ENCODE measurements at regions not wholly inside any gene's neighbourhood (a gene's known extent, or its start where the extent isn't known, plus 50 kb on each side); places are given as distances from the start of the nearest gene placed in this dataset.
"Not testable (repeated sequence)": the region's sequence is repeated elsewhere in the genome, so short reads cannot be mapped to it uniquely, and the experiment has no call there.

DNA sequence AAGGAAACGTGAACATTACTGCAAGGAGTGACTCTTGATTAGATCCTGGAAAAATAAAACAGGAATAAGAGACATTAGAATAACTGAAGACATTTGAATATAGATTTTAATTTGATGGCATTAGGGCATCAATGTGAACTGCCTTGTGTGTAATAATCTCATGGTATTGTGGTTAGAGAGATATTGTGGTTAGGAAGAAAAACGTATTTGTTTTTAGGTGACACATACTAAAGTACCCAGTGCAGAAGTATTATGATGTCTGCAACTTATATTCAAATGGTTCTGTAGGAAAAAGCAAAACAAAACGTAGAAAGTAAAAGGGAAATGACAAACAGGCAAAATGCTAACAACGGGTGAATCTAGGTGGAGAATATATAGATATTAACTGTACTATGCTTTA, 65.9 kb upstream of the OGFRL1 start:
- H3K27me3 Mint-ChIP-seq (ENCODE audit: low read depth): peaks cover 5% of the 10 kb centered on the region

GRCh38 chr6:71224011-71224410, 64.6 kb upstream of the OGFRL1 start:
- Mint-ChIP-seq H3K9me3 (no peaks in the 10 kb centered on the region), H3K36me3 (ENCODE audit: low read depth) (no peaks in the 10 kb centered on the region), H3K4me3 (no peak overlapping the region), H3K4me1 (no peaks in the 10 kb centered on the region), H3K27me3 (ENCODE audit: low read depth) (peaks cover 5% of the 10 kb centered on the region), H3K27ac (no peak overlapping the region)
- TF ChIP-seq, protein P1, sequence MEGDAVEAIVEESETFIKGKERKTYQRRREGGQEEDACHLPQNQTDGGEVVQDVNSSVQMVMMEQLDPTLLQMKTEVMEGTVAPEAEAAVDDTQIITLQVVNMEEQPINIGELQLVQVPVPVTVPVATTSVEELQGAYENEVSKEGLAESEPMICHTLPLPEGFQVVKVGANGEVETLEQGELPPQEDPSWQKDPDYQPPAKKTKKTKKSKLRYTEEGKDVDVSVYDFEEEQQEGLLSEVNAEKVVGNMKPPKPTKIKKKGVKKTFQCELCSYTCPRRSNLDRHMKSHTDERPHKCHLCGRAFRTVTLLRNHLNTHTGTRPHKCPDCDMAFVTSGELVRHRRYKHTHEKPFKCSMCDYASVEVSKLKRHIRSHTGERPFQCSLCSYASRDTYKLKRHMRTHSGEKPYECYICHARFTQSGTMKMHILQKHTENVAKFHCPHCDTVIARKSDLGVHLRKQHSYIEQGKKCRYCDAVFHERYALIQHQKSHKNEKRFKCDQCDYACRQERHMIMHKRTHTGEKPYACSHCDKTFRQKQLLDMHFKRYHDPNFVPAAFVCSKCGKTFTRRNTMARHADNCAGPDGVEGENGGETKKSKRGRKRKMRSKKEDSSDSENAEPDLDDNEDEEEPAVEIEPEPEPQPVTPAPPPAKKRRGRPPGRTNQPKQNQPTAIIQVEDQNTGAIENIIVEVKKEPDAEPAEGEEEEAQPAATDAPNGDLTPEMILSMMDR (IDR thresholded peaks at IDR 0.05; ENCODE audit: unreplicated experiment in 3 of 3): no peak

More for the DNA sequence above, 65.9 kb upstream of the OGFRL1 start:
- Mint-ChIP-seq H3K36me3 (ENCODE audit: low read depth) (no peaks in the 10 kb centered on the region), H3K9me3 (no peaks in the 10 kb centered on the region), H3K27ac (no peak overlapping the region), H3K4me3 (no peak overlapping the region), H3K4me1 (no peaks in the 10 kb centered on the region)
- TF ChIP-seq, protein P1 (IDR thresholded peaks at IDR 0.05; ENCODE audit: unreplicated experiment in 3 of 3): no peak

DNA sequence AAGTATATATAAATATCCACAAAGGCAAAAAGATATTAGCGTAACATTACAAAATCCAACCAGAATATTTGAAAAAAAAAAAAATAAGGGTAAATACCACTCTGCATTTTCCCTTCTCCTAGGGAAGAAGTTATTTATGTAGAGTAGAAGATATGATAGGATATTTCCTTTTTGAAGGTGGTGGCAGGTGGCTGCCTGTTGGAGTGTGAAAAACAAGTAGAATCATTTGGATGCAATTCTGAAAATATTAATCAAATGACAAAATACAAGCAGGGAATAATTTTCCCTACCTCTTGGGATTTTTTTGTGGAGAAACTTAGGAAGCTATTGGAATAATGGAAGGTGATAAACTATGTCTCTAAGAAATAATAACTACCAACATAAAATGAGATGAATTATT, 62.5 kb upstream of the OGFRL1 start:
- Mint-ChIP-seq H3K4me3 (no peak overlapping the region), H3K27me3 (ENCODE audit: low read depth) (peaks cover 5% of the 10 kb centered on the region), H3K36me3 (ENCODE audit: low read depth) (no peaks in the 10 kb centered on the region), H3K4me1 (no peaks in the 10 kb centered on the region), H3K27ac (no peak overlapping the region), H3K9me3 (no peaks in the 10 kb centered on the region)
- TF ChIP-seq, protein P1 (IDR thresholded peaks at IDR 0.05; ENCODE audit: unreplicated experiment in 3 of 3): no peak

DNA sequence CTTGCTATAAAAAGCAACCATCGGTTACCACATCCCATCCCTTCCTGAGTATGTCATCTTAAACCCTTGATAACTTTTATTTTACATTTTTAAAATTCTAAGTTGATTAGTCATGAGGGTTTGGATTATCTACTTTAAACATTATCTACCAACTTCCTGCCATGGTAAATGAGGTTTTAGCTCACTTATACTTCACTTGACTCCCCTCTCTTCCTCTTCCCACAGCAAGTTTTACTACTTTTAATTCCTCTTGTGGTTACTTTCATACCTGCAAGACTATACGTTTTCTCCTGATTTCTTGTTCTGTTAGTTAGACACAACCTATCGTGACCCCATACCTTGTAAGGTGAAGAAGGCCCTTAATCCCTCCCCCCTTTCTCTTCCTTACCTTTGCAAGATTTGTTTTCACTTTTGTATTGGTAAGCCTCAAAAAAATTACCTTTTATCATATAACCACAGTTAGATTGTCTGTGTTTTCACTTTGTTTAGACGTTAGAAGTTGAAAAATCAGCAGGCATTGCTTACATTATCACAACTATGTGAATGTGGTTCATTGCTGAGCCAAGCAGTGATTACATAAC, 60.1 kb upstream of the OGFRL1 start:
- Mint-ChIP-seq H3K9me3 (no peaks in the 10 kb centered on the region), H3K27ac (no peak overlapping the region), H3K36me3 (ENCODE audit: low read depth) (peaks cover 7% of the 10 kb centered on the region), H3K4me3 (no peak overlapping the region), H3K27me3 (ENCODE audit: low read depth) (peaks cover 3% of the 10 kb centered on the region), H3K4me1 (no peaks in the 10 kb centered on the region)
- TF ChIP-seq, protein P1 (IDR thresholded peaks at IDR 0.05; ENCODE audit: unreplicated experiment in 3 of 3): no peak

GRCh38 chr6:71229477-71229876, 59.1 kb upstream of the OGFRL1 start:
- H3K36me3 Mint-ChIP-seq (ENCODE audit: low read depth): peaks cover 7% of the 10 kb centered on the region
- no peaks in the 10 kb centered on the region for H3K4me1 Mint-ChIP-seq
- H3K9me3 Mint-ChIP-seq: no peaks in the 10 kb centered on the region
- H3K4me3 Mint-ChIP-seq: no peak overlapping the region
- TF ChIP-seq, protein P1 (IDR thresholded peaks at IDR 0.05; ENCODE audit: unreplicated experiment in 3 of 3): no peak
- no peaks in the 10 kb centered on the region for H3K27me3 Mint-ChIP-seq (ENCODE audit: low read depth)
- H3K27ac Mint-ChIP-seq: no peak overlapping the region

DNA sequence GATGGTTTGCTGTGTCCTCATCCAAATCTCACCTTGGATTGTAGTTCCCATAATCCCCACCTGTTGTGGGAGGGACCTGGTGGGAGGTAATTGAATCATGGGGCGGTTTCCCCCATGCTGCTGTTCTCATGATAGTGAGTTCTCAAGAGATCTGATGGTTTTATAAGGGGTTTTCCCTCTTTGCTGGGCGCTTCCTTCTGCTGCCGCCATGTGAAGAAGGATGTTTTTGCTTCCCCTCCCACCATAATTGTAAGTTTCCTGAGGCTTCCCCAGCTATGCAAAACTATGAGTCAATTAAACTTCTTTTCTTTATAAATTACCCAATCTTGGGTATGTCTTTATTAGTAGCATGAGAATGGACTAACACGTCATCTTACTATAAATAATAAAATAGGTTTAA, 55.7 kb upstream of the OGFRL1 start:
- H3K9me3 Mint-ChIP-seq; H3K4me1 Mint-ChIP-seq; H3K27ac Mint-ChIP-seq; H3K4me3 Mint-ChIP-seq; H3K27me3 Mint-ChIP-seq (ENCODE audit: low read depth): not testable (repeated sequence)
- H3K36me3 Mint-ChIP-seq (ENCODE audit: low read depth): peaks cover 14% of the 10 kb centered on the region

All from nephron (organoid).